ENCODE measurements at regions not wholly inside any gene's neighbourhood (a gene's known extent, or its start where the extent isn't known, plus 50 kb on each side); places are given as distances from the start of the nearest gene placed in this dataset.

DNA sequence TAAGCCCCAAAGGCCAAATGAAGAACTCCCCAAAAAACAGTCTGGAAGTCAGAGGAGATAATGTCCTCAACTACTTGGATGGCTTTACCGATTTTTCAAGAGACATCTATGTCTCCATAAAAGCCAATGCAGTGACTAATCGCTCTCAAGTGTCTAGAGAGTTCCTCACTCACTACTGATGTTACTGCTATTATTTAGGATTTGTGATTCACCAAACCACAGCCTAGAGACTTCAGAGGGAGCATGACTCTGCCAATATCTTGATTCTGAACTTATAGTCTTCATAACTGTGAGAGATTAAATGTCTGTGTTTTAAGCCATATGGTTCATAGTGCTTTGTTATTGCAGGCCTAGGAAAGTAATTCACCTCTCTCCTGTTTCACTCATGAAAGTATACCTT, 160.2 kb downstream of the IPMK start:
- Histone ChIP-seq H3K4me3 (no peak overlapping the region), H3K9me3 (no peaks in the 10 kb centered on the region), H3K4me1 (no peaks in the 10 kb centered on the region), H3K36me3 (no peaks in the 10 kb centered on the region), H3K9ac (ENCODE audit: low read depth in 2 of 2, low read length in 2 of 2) (no peak overlapping the region), H3K27me3 (no peaks in the 10 kb centered on the region), H3K27ac (no peak overlapping the region)
- intact Hi-C loops (cut with DNase I), result no loop called here
- TF ChIP-seq, protein P1, sequence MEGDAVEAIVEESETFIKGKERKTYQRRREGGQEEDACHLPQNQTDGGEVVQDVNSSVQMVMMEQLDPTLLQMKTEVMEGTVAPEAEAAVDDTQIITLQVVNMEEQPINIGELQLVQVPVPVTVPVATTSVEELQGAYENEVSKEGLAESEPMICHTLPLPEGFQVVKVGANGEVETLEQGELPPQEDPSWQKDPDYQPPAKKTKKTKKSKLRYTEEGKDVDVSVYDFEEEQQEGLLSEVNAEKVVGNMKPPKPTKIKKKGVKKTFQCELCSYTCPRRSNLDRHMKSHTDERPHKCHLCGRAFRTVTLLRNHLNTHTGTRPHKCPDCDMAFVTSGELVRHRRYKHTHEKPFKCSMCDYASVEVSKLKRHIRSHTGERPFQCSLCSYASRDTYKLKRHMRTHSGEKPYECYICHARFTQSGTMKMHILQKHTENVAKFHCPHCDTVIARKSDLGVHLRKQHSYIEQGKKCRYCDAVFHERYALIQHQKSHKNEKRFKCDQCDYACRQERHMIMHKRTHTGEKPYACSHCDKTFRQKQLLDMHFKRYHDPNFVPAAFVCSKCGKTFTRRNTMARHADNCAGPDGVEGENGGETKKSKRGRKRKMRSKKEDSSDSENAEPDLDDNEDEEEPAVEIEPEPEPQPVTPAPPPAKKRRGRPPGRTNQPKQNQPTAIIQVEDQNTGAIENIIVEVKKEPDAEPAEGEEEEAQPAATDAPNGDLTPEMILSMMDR (IDR thresholded peaks at IDR 0.05), result no peak
- DNase-seq, result no peak

DNA sequence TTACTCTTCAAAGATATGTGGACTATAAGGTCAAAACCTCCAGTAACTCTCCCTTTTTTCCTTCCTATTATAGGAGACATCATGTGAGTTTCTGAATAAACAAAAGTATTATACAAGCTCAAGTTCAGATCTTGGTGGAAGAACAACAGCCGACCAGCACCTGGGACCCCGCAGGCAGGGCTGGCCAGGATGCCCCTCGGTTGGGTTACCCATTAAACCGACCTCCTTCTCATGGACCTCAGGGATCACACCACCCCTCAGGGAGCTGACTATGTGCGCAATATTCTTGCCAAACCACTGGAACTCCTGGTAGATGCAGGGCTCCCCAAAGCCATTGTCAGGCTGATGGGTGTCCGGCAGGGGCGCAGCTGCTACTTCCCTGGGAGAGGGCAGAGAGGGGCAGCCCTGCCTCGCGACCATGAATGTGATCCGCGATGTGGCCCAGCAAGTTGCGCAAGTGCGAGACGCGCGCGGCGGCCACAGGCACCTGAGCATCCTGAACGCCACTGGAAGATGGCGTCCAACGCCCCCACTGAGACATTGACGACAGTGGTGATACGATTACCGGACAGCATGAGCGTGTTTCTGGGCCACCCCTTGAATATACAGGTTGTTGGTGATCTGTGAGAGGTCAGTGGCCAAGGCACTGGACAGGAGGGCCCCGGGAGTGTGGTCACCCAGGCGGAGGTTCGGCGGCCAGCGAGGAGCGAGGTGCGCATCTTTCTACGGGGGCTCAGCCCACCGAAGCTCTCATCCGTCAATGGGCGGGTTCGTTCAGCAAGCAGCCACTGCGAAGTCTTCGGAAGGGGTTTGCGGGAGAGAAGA, 161.3 kb downstream of the IPMK start:
- Histone ChIP-seq H3K27ac (no peak overlapping the region), H3K27me3 (no peaks in the 10 kb centered on the region), H3K4me1 (no peaks in the 10 kb centered on the region), H3K9me3 (no peaks in the 10 kb centered on the region), H3K9ac (ENCODE audit: low read depth in 2 of 2, low read length in 2 of 2) (no peak overlapping the region), H3K36me3 (no peaks in the 10 kb centered on the region), H3K4me3 (no peak overlapping the region)
- TF ChIP-seq, protein P1 (IDR thresholded peaks at IDR 0.05), result no peak
- no peak for DNase-seq
- intact Hi-C loops (cut with DNase I), result no loop called here

DNA sequence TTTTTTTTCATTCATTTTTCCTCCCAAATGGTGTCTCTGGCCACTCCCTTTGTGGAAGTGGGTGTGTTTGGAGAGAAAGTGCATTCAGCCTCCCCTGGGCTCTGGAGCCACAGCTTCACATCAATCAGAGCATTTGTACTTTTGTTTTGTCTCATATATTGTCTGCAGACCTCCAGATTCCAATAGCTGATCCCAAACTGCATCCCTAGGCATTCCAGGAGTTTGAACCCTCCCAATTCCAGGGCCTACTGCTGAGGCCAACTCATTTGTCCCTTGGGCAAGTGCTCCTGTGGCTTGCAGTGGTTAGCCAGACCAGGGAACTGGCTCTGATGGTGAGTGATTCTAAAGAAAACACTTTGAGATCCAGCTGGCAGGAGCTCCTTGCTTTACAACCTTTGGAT, 163.3 kb downstream of the IPMK start:
- Histone ChIP-seq H3K9me3 (no peaks in the 10 kb centered on the region), H3K4me3 (no peak overlapping the region), H3K36me3 (no peaks in the 10 kb centered on the region), H3K27ac (no peak overlapping the region), H3K9ac (ENCODE audit: low read depth in 2 of 2, low read length in 2 of 2) (no peak overlapping the region), H3K4me1 (no peaks in the 10 kb centered on the region), H3K27me3 (no peaks in the 10 kb centered on the region)
- intact Hi-C loops (cut with DNase I), result no loop called here
- TF ChIP-seq, protein P1 (IDR thresholded peaks at IDR 0.05), result no peak
- DNase-seq, result no peak

DNA sequence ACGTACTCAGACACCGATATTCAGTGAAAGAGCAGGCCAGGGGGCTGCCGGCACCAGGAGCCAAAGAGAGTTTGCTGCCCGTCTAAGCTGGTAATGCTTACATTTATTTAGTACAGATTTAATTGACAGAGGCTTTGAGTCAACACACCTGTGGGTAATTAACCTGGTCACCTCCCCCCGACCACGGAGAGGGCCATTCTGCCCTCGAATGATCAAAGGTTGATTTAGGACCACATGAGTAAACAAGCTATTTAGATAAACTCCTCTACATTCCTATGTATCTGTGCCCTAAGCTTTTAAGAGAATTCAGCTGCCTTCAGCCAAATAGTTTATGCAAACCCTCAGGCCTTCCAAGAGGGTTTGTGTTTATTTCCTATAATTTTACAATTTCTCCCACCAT, 164.8 kb downstream of the IPMK start:
- Histone ChIP-seq H3K27ac (no peak overlapping the region), H3K36me3 (no peaks in the 10 kb centered on the region), H3K4me1 (no peaks in the 10 kb centered on the region), H3K4me3 (no peak overlapping the region), H3K27me3 (no peaks in the 10 kb centered on the region), H3K9ac (ENCODE audit: low read depth in 2 of 2, low read length in 2 of 2) (no peak overlapping the region), H3K9me3 (no peaks in the 10 kb centered on the region)
- DNase-seq, result no peak
- intact Hi-C loops (cut with DNase I), result no loop called here
- TF ChIP-seq, protein P1 (IDR thresholded peaks at IDR 0.05), result no peak

DNA sequence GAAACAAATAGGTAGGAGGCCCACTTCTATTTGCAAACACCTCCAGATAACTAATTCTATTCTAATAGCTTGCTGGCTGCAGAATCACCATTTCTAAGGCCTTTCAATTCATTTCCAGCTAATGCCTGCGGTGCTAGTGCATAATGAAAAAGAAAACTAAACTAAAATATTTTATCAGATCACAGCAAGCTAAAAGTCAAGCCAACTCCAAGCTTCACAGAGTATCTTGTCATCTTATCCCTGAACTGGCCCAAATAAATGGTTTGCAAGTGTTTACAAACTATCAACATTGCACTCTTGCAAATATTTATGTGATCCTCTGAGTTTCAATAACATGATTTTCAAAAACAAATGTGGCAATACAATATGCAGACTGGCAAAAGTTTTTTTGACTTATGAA, 166.0 kb downstream of the IPMK start:
- no peaks in the 10 kb centered on the region for H3K9me3 ChIP-seq
- H3K36me3 ChIP-seq, result no peaks in the 10 kb centered on the region

More for the DNA sequence above, 166.0 kb downstream of the IPMK start:
- Histone ChIP-seq H3K27me3 (no peaks in the 10 kb centered on the region), H3K4me3 (no peak overlapping the region), H3K27ac (no peak overlapping the region), H3K9ac (ENCODE audit: low read depth in 2 of 2, low read length in 2 of 2) (no peak overlapping the region), H3K4me1 (no peaks in the 10 kb centered on the region)
- DNase-seq, result no peak
- intact Hi-C loops (cut with DNase I), result no loop called here
- TF ChIP-seq, protein P1 (IDR thresholded peaks at IDR 0.05), result no peak
